Activated CD4-positive, CD25-positive, alpha-beta regulatory T cell treated with anti-CD3 and anti-CD28 coated beads, Interleukin-2, amount 50 U/mL, for 24 hours (primary cell): ENCODE measurements at regions not wholly inside any gene's neighbourhood (a gene's known extent, or its start where the extent isn't known, plus 50 kb on each side); places are given as distances from the start of the nearest gene placed in this dataset.

Experiments used
- ATAC-seq, 2 donors: fragments of 150-1000 bp; cut with Tn5 transposase; one replicate each; pipeline ENCODE4 v1.10.0; 2021; ENCODE audit warnings: mild to moderate bottlenecking in 1 of 2, moderate library complexity in 1 of 2

GRCh38 chrX:13266641-13267345 is 53.1 kb downstream of the ATXN3L start:
- peak; percentile 60 to 74 for ATAC-seq

- ATAC-seq: no peak
Observed at GRCh38 chrX:13265549-13266132, 54.2 kb downstream of the ATXN3L start.

GRCh38 chrX:13265111-13265510 is 54.7 kb downstream of the ATXN3L start:
- no peak for ATAC-seq

- ATAC-seq: peak; percentile 17 to 68
Observed at GRCh38 chrX:13263560-13264251, 56.1 kb downstream of the ATXN3L start.

- ATAC-seq: no peak
Observed at GRCh38 chrX:13261348-13261747, 58.5 kb downstream of the ATXN3L start.

DNA sequence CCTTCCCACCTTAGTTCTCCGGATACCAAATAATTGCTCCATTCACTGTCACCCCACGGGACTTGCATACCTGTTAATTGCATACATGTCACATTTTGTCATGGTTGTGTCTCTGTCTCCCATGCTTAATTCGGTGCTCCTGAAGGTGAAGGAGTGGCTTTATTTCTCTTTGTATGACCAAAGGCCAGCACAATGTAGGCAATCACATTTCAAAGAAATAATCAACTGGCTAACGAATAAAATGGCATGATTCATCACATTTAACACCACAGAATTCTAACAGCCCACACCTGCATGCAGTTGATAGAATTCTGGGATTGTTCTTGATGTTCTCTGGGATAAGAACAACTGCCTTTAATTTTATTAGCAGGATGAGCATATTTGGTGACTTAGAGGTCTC is 59.3 kb downstream of the ATXN3L start:
- no peak for ATAC-seq

DNA sequence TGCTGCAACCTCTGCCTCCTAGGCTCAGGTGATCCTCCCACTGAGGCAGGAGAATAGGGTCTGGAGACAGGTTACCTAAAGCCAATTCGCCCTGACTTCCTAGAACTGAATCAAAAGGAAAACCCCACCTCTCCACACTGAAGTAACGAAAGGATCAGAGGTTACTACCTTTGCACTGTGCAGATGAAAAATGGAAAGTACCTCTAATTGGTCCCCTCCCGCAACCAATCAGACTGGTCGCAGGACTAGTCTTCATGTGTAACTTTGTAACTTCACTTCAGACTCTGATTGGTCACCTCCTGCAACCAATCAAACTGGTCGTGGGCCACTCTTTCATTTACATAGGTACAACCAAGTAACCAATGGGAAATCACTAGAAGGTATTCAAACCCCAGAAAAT is 61.1 kb downstream of the ATXN3L start:
- ATAC-seq: no peak

GRCh38 chrX:13258052-13258444 is 61.8 kb downstream of the ATXN3L start:
- no peak for ATAC-seq

DNA sequence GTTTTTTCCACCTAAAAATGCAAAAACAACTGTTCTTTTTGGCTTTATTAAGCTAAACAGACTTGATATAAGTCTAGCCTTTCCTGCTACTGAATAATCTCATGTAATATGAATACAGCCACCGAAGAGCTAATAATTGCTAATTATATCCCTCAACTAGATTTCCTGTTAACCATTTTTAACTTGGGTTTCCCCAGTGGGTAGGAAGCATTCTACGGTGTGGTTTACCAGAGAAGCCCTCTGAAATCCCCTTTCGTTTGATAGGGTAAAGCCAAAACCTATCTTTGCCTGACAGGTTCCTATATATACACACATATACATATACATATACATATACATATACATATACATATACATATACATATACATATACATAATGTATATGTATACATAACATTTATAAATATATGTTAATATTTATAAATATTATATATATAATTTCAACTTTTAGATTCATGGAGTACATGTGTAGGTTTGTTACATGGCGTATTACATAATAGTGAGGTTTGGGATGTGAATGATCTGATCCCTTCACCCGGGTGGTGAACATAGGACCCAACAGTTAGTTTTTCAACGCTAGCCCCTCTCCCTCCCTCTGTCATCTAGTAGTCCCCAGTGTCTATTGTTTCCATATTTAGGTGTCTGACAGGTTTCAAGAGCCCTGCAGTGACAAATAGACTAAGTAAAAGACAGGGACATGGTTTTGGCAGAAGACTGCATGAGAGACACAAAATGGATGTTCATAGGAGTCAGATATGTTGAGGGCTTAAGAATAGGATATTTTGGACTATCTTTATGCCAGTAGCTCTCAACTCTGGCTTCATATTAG is 62.4 kb downstream of the ATXN3L start:
- peak; percentile 49 to 56 for ATAC-seq

GRCh38 chrX:13256603-13257002 is 63.2 kb downstream of the ATXN3L start:
- no peak for ATAC-seq

DNA sequence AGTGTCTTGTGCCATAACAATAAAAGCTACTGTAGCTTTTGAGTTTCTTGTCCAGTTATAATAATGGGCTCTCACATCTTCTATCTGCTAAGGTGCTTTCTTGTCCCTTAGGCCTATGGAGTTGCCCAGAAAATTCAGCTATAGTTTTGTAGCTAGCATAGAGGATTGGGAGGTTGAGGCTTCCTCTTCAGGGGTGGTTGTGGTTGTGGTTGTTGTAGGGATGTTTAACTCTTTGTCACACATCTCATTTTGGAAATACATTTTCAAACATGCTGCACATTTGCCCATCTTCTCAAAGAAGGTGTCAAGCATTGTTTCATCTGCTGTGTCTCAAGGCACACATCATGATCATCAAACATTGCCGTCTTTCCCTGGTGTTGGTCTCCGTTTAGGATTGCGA is 65.0 kb downstream of the ATXN3L start:
- ATAC-seq: no peak

DNA sequence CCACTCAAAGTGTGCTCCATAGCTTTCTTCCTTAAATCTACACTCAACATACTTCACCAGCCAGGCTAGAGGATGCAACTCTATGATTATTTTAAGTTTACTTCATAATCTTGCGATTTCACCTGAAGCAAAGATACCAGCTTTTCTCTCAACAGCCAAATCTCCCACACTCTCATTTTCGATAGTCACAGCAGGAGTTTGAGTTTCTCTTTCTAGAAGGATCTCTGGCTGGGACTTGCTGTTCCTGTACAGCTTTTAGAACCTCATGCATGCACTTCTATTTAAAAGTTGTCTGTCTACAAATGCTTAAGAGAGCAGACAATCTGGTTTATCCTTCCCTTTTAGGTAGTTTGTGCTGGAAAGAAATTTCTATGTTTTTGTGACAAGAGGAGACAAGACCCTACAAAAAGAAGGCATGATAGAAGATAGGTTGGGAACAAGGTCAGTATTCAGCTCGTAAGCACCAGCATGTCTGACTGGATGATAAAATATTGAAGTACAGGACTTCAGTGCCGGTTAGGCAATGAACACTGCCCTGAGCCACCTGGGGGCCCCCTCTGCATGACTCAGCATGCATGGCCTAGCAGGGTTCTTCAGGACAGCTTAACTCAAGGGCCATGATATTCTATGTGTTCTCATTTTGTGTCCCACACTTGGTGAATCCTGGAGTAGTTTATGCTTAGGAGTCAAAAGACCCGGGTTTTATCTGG is 65.6 kb downstream of the ATXN3L start:
- ATAC-seq: no peak

DNA sequence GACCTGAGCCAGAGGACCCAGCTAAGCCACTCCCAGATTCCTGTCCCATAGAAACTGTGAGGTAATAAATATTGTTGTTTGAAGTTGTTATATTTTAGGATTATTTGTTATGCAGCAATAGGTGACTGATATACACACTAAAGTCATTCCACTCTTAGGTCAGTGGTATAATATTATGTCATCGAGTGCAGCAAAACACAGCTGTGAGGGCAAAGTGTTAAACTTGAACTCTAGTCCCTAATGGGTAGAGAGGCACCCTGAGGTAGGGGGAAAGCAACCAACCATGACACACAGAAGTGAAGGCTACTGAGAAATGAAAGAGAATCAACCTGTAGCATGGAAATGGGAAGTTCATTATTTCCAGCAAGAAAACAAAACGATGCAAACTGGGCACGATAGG is 66.6 kb downstream of the ATXN3L start:
- no peak for ATAC-seq

DNA sequence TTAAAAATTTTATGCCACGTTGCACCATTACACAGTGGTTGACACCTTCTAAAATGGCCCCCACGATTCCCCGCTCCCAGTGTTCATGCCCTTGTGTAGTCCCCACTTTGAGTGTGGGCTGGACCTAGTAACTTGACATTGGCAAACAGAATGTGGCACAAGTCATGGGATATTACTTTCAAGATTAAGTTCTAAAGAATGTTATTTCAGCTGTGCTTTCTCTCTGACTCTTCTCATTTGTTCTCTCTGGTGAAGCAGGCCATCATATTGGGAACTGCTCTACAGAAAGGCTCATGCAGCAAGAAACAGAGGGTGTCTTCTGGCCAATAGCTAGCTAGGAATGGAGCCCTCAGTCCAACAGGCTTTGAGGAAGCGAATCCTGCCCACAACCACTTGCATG is 67.1 kb downstream of the ATXN3L start:
- ATAC-seq: no peak

DNA sequence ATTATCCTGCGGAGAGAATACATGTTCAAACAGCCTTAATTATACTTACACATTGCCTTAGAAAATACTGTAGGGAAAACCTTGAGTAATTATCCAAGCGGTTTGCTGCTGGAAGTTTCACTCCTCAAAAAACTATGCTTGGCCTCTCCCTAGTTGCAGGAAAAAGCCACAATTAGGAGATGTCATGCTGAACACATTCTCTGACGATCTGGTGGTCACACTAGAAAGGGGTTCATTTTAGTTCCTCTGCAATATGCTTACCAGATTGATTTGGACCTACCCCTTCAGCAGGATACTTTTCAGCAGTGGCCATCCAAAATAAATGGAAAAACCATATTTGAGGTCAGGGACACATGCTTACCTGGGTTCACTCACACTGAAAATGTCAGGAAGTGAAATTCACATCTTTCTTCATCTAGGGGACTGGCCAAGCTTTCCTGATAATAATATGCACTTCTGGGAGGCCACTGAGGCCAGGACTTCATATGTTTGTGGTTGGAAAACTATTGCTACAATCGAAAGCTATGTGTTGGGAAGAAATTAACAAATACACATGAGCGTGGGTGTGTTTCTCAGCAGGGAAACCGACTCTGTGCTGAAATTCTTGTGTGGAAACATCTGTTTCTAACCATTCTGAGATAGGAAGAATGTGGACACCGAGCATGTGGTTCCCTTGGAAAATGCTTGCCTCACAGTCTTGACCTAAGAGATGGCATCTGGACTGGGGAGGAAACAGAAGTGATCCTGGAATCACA is 68.8 kb downstream of the ATXN3L start:
- no peak for ATAC-seq

DNA sequence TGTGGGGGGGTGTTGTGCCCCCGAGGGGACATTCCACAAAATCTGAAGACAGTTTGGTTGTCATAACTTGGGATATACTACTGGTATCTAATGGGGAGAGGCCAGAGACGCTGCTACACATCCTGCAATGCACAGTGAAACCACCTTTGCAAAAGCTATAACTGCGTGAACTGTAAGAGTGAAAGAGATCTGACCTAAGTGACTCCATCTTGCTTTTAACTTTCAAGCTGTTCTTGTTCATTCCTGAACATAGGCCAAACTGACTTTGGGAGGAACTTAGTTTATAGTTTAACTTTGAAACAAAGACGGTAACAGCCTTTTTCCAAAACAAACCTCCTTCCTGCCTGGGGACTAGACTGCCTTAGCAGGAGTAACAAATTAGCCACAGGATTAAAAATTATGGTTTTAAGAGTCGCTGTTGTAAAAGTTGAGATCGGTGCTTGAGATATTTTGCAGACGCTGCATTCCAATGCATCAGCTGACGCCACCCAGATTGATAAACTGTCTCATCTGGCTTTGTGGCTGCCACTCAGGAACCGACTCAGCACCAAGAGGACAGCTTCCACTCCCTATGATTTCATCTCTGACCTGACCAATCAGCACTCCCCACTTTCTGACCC is 70.9 kb downstream of the ATXN3L start:
- no peak for ATAC-seq

DNA sequence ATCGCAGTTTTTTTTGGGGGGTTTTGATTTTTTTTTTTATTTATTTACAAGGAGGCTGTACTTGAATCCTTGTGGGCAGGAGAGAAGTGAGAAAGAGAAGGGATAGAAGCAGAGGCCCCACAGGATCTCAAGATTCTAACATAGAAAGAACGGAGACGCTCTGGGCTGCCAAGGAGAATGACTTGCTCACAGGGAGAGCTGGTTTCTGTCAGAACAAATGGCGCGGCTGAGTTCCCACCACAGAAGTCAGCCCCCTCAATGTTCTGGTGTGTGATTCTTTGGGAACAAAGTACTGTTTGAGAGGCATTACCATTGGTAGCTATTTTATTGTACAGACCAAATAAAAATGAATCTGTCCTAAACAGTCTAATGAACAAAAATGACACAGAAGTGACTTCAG is 80.6 kb downstream of the ATXN3L start:
- no peak for ATAC-seq

GRCh38 chrX:13235930-13236329 is 83.9 kb downstream of the ATXN3L start:
- ATAC-seq: no peak

- no peak for ATAC-seq
Observed at GRCh38 chrX:13232484-13232883, 87.4 kb downstream of the ATXN3L start.

GRCh38 chrX:13226214-13226613 is 93.6 kb downstream of the ATXN3L start:
- no peak for ATAC-seq

GRCh38 chrX:13223868-13224567 is 95.8 kb downstream of the ATXN3L start:
- no peak for ATAC-seq
